SJSA1 (cell line): ENCODE measurements at regions not wholly inside any gene's neighbourhood (a gene's known extent, or its start where the extent isn't known, plus 50 kb on each side); places are given as distances from the start of the nearest gene placed in this dataset.

ENCODE experiments used
- DNase-seq, 2 experiments: peaks; one replicate each; pipeline ENCODE4 v3.0.0-alpha.2; 2015 to 2020; ENCODE audit warnings: low spot score in 2 of 2, low read depth in 1 of 2
- H3K27ac ChIP-seq: fragments of 250-450 bp; sonication (Bioruptor Pico); 2 replicates; pipeline ENCODE4 v1.5.1; 2020; ENCODE audit warnings: mild to moderate bottlenecking, moderate library complexity
- H3K27me3 ChIP-seq: fragments of 250-450 bp; sonication (Bioruptor Pico); replicated peaks from 2 replicates; pipeline ENCODE4 v1.5.1; 2020; ENCODE audit warnings: mild to moderate bottlenecking, moderate library complexity
- H3K36me3 ChIP-seq: fragments of 250-450 bp; sonication (Bioruptor Pico); 2 replicates; pipeline ENCODE4 v1.5.1; 2020; ENCODE audit warnings: mild to moderate bottlenecking
- H3K4me1 ChIP-seq: fragments of 250-450 bp; sonication (Bioruptor Pico); replicated peaks from 2 replicates; pipeline ENCODE4 v1.6.1; 2021; ENCODE audit warnings: mild to moderate bottlenecking
- H3K4me3 ChIP-seq: fragments of 250-450 bp; sonication (Bioruptor Pico); 2 replicates; pipeline ENCODE4 v1.5.1; 2020; ENCODE audit warnings: mild to moderate bottlenecking
- H3K9me3 ChIP-seq: fragments of 250-450 bp; sonication (Bioruptor Pico); replicated peaks from 2 replicates; pipeline ENCODE4 v1.5.1; 2020; ENCODE audit warnings: mild to moderate bottlenecking

GRCh38 chr21:27426196-27426595 lies 459.3 kb upstream of the ADAMTS5 start:
- no peak overlapping the region for H3K4me3 ChIP-seq
- H3K4me1 ChIP-seq: peaks cover 39% of the 10 kb centered on the region
- no peak for DNase-seq
- H3K27ac ChIP-seq: no peak overlapping the region
- H3K27me3 ChIP-seq: no peaks in the 10 kb centered on the region
- H3K9me3 ChIP-seq: no peaks in the 10 kb centered on the region
- no peaks in the 10 kb centered on the region for H3K36me3 ChIP-seq

- H3K36me3 ChIP-seq: no peaks in the 10 kb centered on the region
- H3K4me3 ChIP-seq: no peak overlapping the region
- no peak overlapping the region for H3K27ac ChIP-seq
- no peaks in the 10 kb centered on the region for H3K9me3 ChIP-seq
- H3K4me1 ChIP-seq: peaks cover 39% of the 10 kb centered on the region
- DNase-seq: no peak
- H3K27me3 ChIP-seq: no peaks in the 10 kb centered on the region
These were observed 458.7 kb upstream of the ADAMTS5 start for GRCh38 chr21:27425574-27425973.

GRCh38 chr21:27425172-27425571 lies 458.3 kb upstream of the ADAMTS5 start:
- Histone ChIP-seq H3K36me3 (no peaks in the 10 kb centered on the region), H3K27me3 (no peaks in the 10 kb centered on the region), H3K9me3 (no peaks in the 10 kb centered on the region), H3K4me1 (peaks cover 38% of the 10 kb centered on the region), H3K4me3 (no peak overlapping the region), H3K27ac (no peak overlapping the region)
- no peak for DNase-seq

GRCh38 chr21:27424601-27425000 lies 457.7 kb upstream of the ADAMTS5 start:
- no peak for DNase-seq
- no peak overlapping the region for H3K27ac ChIP-seq
- no peaks in the 10 kb centered on the region for H3K9me3 ChIP-seq

GRCh38 chr21:27423906-27424595 lies 457.2 kb upstream of the ADAMTS5 start:
- DNase-seq: no peak
- Histone ChIP-seq H3K9me3 (no peaks in the 10 kb centered on the region), H3K27me3 (no peaks in the 10 kb centered on the region), H3K27ac (peak overlapping the region; percentile 73), H3K36me3 (no peaks in the 10 kb centered on the region), H3K4me3 (no peak overlapping the region), H3K4me1 (peaks cover 34% of the 10 kb centered on the region)

More at GRCh38 chr21:27424601-27425000, 457.7 kb upstream of the ADAMTS5 start:
- Histone ChIP-seq H3K4me3 (no peak overlapping the region), H3K36me3 (no peaks in the 10 kb centered on the region), H3K4me1 (peaks cover 32% of the 10 kb centered on the region), H3K27me3 (no peaks in the 10 kb centered on the region)

- Histone ChIP-seq H3K27ac (peak overlapping the region; percentile 73), H3K36me3 (no peaks in the 10 kb centered on the region)
These were observed 456.1 kb upstream of the ADAMTS5 start for GRCh38 chr21:27423038-27423437.

GRCh38 chr21:27422435-27422834 lies 455.5 kb upstream of the ADAMTS5 start:
- Histone ChIP-seq H3K9me3 (no peaks in the 10 kb centered on the region), H3K27ac (peak overlapping the region; percentile 73), H3K27me3 (no peaks in the 10 kb centered on the region), H3K4me3 (no peak overlapping the region), H3K4me1 (peaks cover 37% of the 10 kb centered on the region), H3K36me3 (no peaks in the 10 kb centered on the region)
- peak in 1 of 2 experiments; percentile 32 for DNase-seq

More at GRCh38 chr21:27423038-27423437, 456.1 kb upstream of the ADAMTS5 start:
- peak; percentile 42 to 69 for DNase-seq
- Histone ChIP-seq H3K4me1 (peaks cover 37% of the 10 kb centered on the region), H3K27me3 (no peaks in the 10 kb centered on the region), H3K9me3 (no peaks in the 10 kb centered on the region), H3K4me3 (no peak overlapping the region)

GRCh38 chr21:27421654-27422053 lies 454.8 kb upstream of the ADAMTS5 start:
- Histone ChIP-seq H3K4me1 (peaks cover 37% of the 10 kb centered on the region), H3K27me3 (no peaks in the 10 kb centered on the region), H3K27ac (no peak overlapping the region), H3K4me3 (no peak overlapping the region), H3K9me3 (no peaks in the 10 kb centered on the region), H3K36me3 (no peaks in the 10 kb centered on the region)
- DNase-seq: no peak

GRCh38 chr21:27419153-27419552 lies 452.3 kb upstream of the ADAMTS5 start:
- no peak overlapping the region for H3K27ac ChIP-seq
- H3K4me1 ChIP-seq: peaks cover 27% of the 10 kb centered on the region
- no peak overlapping the region for H3K4me3 ChIP-seq
- no peaks in the 10 kb centered on the region for H3K27me3 ChIP-seq
- peak in 1 of 2 experiments; percentile 18 for DNase-seq
- no peaks in the 10 kb centered on the region for H3K9me3 ChIP-seq
- no peaks in the 10 kb centered on the region for H3K36me3 ChIP-seq

GRCh38 chr21:27418346-27418745 lies 451.5 kb upstream of the ADAMTS5 start:
- Histone ChIP-seq H3K4me3 (no peak overlapping the region), H3K27me3 (no peaks in the 10 kb centered on the region), H3K4me1 (peaks cover 19% of the 10 kb centered on the region), H3K36me3 (no peaks in the 10 kb centered on the region), H3K9me3 (no peaks in the 10 kb centered on the region), H3K27ac (no peak overlapping the region)
- DNase-seq: no peak

- H3K9me3 ChIP-seq: no peaks in the 10 kb centered on the region
- H3K4me1 ChIP-seq: no peaks in the 10 kb centered on the region
- no peak for DNase-seq
- H3K36me3 ChIP-seq: no peaks in the 10 kb centered on the region
- no peak overlapping the region for H3K4me3 ChIP-seq
- no peak overlapping the region for H3K27ac ChIP-seq
- no peaks in the 10 kb centered on the region for H3K27me3 ChIP-seq
These were observed 445.6 kb upstream of the ADAMTS5 start for GRCh38 chr21:27412530-27412929.

GRCh38 chr21:27408826-27409225 lies 441.9 kb upstream of the ADAMTS5 start:
- Histone ChIP-seq H3K27ac (no peak overlapping the region), H3K27me3 (no peaks in the 10 kb centered on the region), H3K4me1 (no peaks in the 10 kb centered on the region), H3K4me3 (no peak overlapping the region), H3K9me3 (no peaks in the 10 kb centered on the region), H3K36me3 (no peaks in the 10 kb centered on the region)
- no peak for DNase-seq

- H3K4me3 ChIP-seq: no peak overlapping the region
- no peaks in the 10 kb centered on the region for H3K27me3 ChIP-seq
- H3K36me3 ChIP-seq: no peaks in the 10 kb centered on the region
- H3K9me3 ChIP-seq: no peaks in the 10 kb centered on the region
- H3K4me1 ChIP-seq: no peaks in the 10 kb centered on the region
- no peak overlapping the region for H3K27ac ChIP-seq
- DNase-seq: no peak
These were observed 440.4 kb upstream of the ADAMTS5 start for GRCh38 chr21:27407271-27407670.

GRCh38 chr21:27406300-27407009 lies 439.6 kb upstream of the ADAMTS5 start:
- H3K27ac ChIP-seq: no peak overlapping the region
- no peak for DNase-seq

More at GRCh38 chr21:27406300-27407009, 439.6 kb upstream of the ADAMTS5 start:
- no peaks in the 10 kb centered on the region for H3K36me3 ChIP-seq
- H3K4me3 ChIP-seq: no peak overlapping the region
- H3K27me3 ChIP-seq: no peaks in the 10 kb centered on the region
- no peaks in the 10 kb centered on the region for H3K9me3 ChIP-seq
- H3K4me1 ChIP-seq: no peaks in the 10 kb centered on the region
